Naive B cell (primary cell): ENCODE measurements at regions not wholly inside any gene's neighbourhood (a gene's known extent, or its start where the extent isn't known, plus 50 kb on each side); places are given as distances from the start of the nearest gene placed in this dataset.
"Not testable (repeated sequence)": the region's sequence is repeated elsewhere in the genome, so short reads cannot be mapped to it uniquely, and the experiment has no call there.

Experiments
- ATAC-seq, 2 donors: fragments of 150-1000 bp; cut with Tn5 transposase; 2 replicates each; pipeline ENCODE4 v1.10.0; 2021; ENCODE audit warnings: low read depth in 2 of 2, mild to moderate bottlenecking in 2 of 2, moderate library complexity in 2 of 2
- DNase-seq: peaks from one replicate; pipeline ENCODE4 v3.0.0; 2022
- H3K27ac Mint-ChIP-seq, 6 donors: one replicate each; pipeline ENCODE4 v1.8.0; 2020 to 2022; ENCODE audit warnings: mild to moderate bottlenecking in 6 of 6, mixed read lengths in 6 of 6, moderate library complexity in 5 of 6, inconsistent platforms in 2 of 6
- H3K27me3 Mint-ChIP-seq, 3 donors: one replicate each; pipeline ENCODE4 v1.8.0; 2021 to 2022; ENCODE audit warnings: mixed read lengths in 3 of 3, mild to moderate bottlenecking in 1 of 3
- H3K36me3 Mint-ChIP-seq, 2 donors: one replicate each; pipeline ENCODE4 v1.8.0; 2020 to 2022; ENCODE audit warnings: mixed read lengths in 2 of 2, inconsistent platforms in 1 of 2, mild to moderate bottlenecking in 1 of 2
- H3K4me1 Mint-ChIP-seq, 3 donors: one replicate each; pipeline ENCODE4 v1.8.0; 2020 to 2022; ENCODE audit warnings: mixed read lengths in 3 of 3, inconsistent platforms in 1 of 3, mild to moderate bottlenecking in 1 of 3, moderate library complexity in 1 of 3
- H3K4me3 Mint-ChIP-seq, 8 donors: one replicate each; pipeline ENCODE4 v1.8.0; 2020 to 2022; ENCODE audit warnings: mild to moderate bottlenecking in 8 of 8, mixed read lengths in 8 of 8, moderate library complexity in 8 of 8, inconsistent platforms in 2 of 8
- H3K9me3 Mint-ChIP-seq, 7 donors: one replicate each; pipeline ENCODE4 v1.8.0; 2020 to 2022; ENCODE audit warnings: mixed read lengths in 7 of 7, mild to moderate bottlenecking in 5 of 7, inconsistent platforms in 2 of 7, moderate library complexity in 1 of 7

DNA sequence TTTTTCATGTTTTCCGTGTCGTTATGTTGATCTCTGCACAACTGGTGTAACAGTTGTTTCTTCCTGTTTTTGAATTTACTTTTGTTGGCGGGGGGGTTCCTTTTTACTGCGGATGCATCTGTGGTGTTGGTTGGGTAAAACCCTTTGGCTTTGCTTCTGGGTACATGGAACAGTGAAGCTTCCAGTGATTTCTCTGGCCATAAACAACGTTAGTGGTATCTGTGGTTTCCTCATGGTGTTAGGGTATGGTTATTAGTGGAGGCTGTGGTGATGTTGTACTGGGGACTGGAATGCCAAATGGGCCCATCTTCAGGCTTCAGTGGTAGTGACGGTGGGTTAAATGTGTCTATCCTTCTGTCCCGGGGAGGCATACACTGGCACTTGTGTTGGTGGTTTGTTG is 285.4 kb upstream of the ZNF804A start:
- DNase-seq: no peak
- no peak overlapping the region for H3K4me3 Mint-ChIP-seq
- no peaks in the 10 kb centered on the region for H3K36me3 Mint-ChIP-seq
- ATAC-seq: no peak
- no peaks in the 10 kb centered on the region for H3K27me3 Mint-ChIP-seq
- H3K27ac Mint-ChIP-seq: no peak overlapping the region
- H3K4me1 Mint-ChIP-seq: no peaks in the 10 kb centered on the region
- peaks cover 0 to 3% (median 0%) of the 10 kb centered on the region in 7 donors for H3K9me3 Mint-ChIP-seq

GRCh38 chr2:184314829-184315228 is 283.5 kb upstream of the ZNF804A start:
- Mint-ChIP-seq H3K4me3 (no peak overlapping the region), H3K4me1 (no peaks in the 10 kb centered on the region), H3K27ac (no peak overlapping the region), H3K27me3 (no peaks in the 10 kb centered on the region), H3K9me3 (peaks cover 0 to 3% (median 0%) of the 10 kb centered on the region in 7 donors), H3K36me3 (no peaks in the 10 kb centered on the region)
- DNase-seq (no peak), ATAC-seq (no peak)

GRCh38 chr2:184316921-184317320 is 281.4 kb upstream of the ZNF804A start:
- H3K27me3 Mint-ChIP-seq: no peaks in the 10 kb centered on the region
- H3K4me3 Mint-ChIP-seq: no peak overlapping the region
- H3K4me1 Mint-ChIP-seq: no peaks in the 10 kb centered on the region

GRCh38 chr2:184322615-184323014 is 275.7 kb upstream of the ZNF804A start:
- Mint-ChIP-seq H3K4me3 (no peak overlapping the region), H3K4me1 (no peaks in the 10 kb centered on the region)
- no peak for ATAC-seq

More at GRCh38 chr2:184316921-184317320, 281.4 kb upstream of the ZNF804A start:
- DNase-seq (no peak), ATAC-seq (no peak)
- no peak overlapping the region for H3K27ac Mint-ChIP-seq
- H3K36me3 Mint-ChIP-seq: no peaks in the 10 kb centered on the region
- H3K9me3 Mint-ChIP-seq: peaks cover 0 to 7% (median 0%) of the 10 kb centered on the region in 7 donors

GRCh38 chr2:184326066-184326465 is 272.3 kb upstream of the ZNF804A start:
- H3K27ac Mint-ChIP-seq: no peak overlapping the region
- no peaks in the 10 kb centered on the region for H3K27me3 Mint-ChIP-seq
- H3K36me3 Mint-ChIP-seq: no peaks in the 10 kb centered on the region
- H3K4me3 Mint-ChIP-seq: no peak overlapping the region
- ATAC-seq: no peak
- H3K4me1 Mint-ChIP-seq: no peaks in the 10 kb centered on the region
- DNase-seq: no peak
- H3K9me3 Mint-ChIP-seq: peaks cover 0 to 5% (median 2%) of the 10 kb centered on the region in 7 donors

More at GRCh38 chr2:184322615-184323014, 275.7 kb upstream of the ZNF804A start:
- Mint-ChIP-seq H3K27ac (no peak overlapping the region), H3K36me3 (no peaks in the 10 kb centered on the region), H3K27me3 (no peaks in the 10 kb centered on the region), H3K9me3 (peaks cover 0 to 8% (median 1%) of the 10 kb centered on the region in 7 donors)
- no peak for DNase-seq

DNA sequence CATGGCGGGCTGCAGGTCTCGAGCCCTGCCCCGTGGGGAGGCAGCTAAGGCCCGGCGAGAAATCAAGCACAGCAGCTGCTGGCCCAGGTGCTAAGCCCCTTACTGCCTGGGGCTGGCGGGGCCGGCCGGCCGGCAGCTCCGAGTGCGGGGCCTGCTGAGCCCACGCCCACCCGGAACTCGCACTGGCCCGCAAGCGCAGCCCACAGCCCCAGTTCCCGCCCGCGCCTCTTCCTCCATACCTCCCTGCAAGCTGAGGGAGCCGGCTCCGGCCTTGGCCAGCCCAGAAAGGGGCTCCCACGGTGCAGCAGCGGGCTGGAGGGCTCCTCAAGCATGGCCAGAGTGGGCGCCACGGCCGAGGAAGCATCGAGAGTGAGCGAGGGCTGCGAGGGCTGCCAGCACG is 270.5 kb upstream of the ZNF804A start:
- not testable (repeated sequence) for H3K27ac Mint-ChIP-seq, H3K36me3 Mint-ChIP-seq, H3K9me3 Mint-ChIP-seq, ATAC-seq, H3K4me1 Mint-ChIP-seq, H3K27me3 Mint-ChIP-seq, DNase-seq, H3K4me3 Mint-ChIP-seq

- not testable (repeated sequence) for H3K27me3 Mint-ChIP-seq, DNase-seq, H3K4me1 Mint-ChIP-seq, ATAC-seq, H3K27ac Mint-ChIP-seq, H3K36me3 Mint-ChIP-seq, H3K9me3 Mint-ChIP-seq, H3K4me3 Mint-ChIP-seq
Measured at GRCh38 chr2:184330561-184330960, 267.8 kb upstream of the ZNF804A start.

- DNase-seq (no peak), ATAC-seq (no peak)
- no peaks in the 10 kb centered on the region for H3K4me1 Mint-ChIP-seq
- no peaks in the 10 kb centered on the region for H3K36me3 Mint-ChIP-seq
- H3K27me3 Mint-ChIP-seq: no peaks in the 10 kb centered on the region
- H3K4me3 Mint-ChIP-seq: no peak overlapping the region
- H3K9me3 Mint-ChIP-seq: peaks cover 0 to 2% (median 0%) of the 10 kb centered on the region in 7 donors
- no peak overlapping the region for H3K27ac Mint-ChIP-seq
Measured at GRCh38 chr2:184336688-184337087, 261.6 kb upstream of the ZNF804A start.

DNA sequence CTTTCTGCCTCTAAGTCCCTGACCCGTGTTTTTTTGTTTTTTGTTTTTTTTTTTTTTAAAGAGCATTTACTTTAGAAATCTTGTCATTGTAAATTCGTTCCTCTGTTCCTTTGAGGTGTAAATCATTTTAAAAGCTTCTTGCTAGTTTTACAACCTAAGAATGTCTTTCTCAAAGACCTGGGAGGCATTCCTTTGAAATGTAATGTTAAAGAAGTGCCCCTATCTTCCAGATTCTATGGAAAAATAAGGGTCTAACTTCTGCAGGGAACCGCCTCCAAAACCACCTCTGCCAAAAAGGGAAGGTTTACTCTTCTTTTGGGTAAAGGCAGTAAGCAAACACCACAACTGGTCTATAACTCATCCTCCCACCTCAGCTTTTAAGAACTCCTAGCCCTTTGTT is 259.6 kb upstream of the ZNF804A start:
- Mint-ChIP-seq H3K4me3 (no peak overlapping the region), H3K9me3 (peaks cover 0 to 3% (median 0%) of the 10 kb centered on the region in 7 donors), H3K36me3 (no peaks in the 10 kb centered on the region), H3K27ac (no peak overlapping the region), H3K4me1 (no peaks in the 10 kb centered on the region), H3K27me3 (no peaks in the 10 kb centered on the region)
- ATAC-seq (no peak), DNase-seq (no peak)

- no peak for DNase-seq
- Mint-ChIP-seq H3K27me3 (no peaks in the 10 kb centered on the region), H3K4me3 (no peak overlapping the region), H3K36me3 (no peaks in the 10 kb centered on the region), H3K4me1 (no peaks in the 10 kb centered on the region), H3K27ac (no peak overlapping the region), H3K9me3 (peaks cover 0 to 4% (median 0%) of the 10 kb centered on the region in 7 donors)
- no peak for ATAC-seq
Measured at GRCh38 chr2:184339966-184340365, 258.4 kb upstream of the ZNF804A start.

DNA sequence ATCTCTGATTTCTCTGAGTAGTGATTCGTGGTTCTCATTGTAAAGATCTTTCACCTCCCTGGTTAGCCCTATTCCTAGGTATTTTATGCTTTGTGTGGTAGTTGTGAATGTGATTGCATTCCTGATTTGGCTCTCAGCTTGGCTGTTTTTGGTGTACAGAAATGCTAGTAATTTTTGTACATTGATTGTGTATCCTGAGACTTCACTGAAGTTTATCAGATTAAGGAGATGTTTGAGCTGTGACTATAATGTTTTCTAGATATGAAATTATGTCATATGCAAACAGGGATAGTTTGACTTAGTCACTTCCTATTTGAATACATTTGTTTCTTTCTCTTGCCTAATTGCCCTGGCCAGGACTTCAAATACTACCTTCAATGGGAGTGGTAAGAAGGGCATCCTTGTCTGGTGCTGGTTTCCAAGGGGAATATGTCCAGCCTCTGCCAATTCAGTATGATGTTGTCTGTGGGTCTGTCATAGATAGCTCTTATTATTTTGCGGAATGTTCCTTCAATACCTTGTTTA is 251.9 kb upstream of the ZNF804A start:
- DNase-seq: no peak
- Mint-ChIP-seq H3K27me3 (no peaks in the 10 kb centered on the region), H3K4me1 (no peaks in the 10 kb centered on the region), H3K36me3 (no peaks in the 10 kb centered on the region), H3K27ac (no peak overlapping the region), H3K4me3 (no peak overlapping the region), H3K9me3 (peaks cover 0 to 24% (median 5%) of the 10 kb centered on the region in 7 donors)
- no peak for ATAC-seq

DNA sequence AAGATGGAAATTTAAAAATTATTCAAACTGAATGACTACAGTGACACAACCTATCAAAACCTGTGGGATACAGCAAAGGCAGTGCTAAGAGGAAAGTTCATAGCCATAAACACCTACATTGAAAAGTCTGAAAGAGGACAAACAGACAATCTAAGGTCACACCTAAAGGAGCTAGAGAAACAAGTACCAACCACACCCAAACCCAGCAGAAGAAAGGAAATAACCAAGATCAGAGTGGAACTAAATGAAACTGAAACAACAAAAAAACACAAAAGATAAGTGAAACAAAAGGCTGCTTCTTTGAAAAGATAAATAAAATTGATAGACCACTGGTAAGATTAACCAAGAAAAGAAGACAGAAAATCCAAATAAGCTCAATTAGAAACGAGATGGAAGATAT is 247.2 kb upstream of the ZNF804A start:
- Mint-ChIP-seq H3K27me3 (no peaks in the 10 kb centered on the region), H3K4me3 (no peak overlapping the region), H3K9me3 (peaks cover 0 to 16% (median 5%) of the 10 kb centered on the region in 7 donors), H3K4me1 (no peaks in the 10 kb centered on the region), H3K36me3 (no peaks in the 10 kb centered on the region), H3K27ac (no peak overlapping the region)
- ATAC-seq: no peak
- DNase-seq: no peak

DNA sequence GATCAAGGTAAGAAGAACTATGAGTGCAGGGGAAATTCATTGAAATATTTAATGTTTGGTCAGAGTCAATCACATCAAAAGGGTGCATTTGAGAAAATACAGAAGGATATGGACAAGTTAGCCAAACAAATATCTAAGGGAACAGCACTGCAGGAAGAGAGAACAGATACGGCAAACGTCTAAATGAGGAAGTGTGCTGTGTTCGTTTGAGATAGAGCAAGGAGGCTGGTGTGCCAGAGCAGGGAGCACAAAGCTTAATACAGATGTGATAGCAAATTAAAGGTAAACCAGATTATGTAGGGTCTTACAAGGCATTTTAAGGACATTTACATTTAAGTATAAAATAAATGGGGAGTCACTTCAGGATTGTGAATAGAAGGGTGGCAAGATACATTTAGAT is 241.3 kb upstream of the ZNF804A start:
- no peak overlapping the region for H3K27ac Mint-ChIP-seq
- no peak for ATAC-seq
- H3K4me3 Mint-ChIP-seq: no peak overlapping the region

DNA sequence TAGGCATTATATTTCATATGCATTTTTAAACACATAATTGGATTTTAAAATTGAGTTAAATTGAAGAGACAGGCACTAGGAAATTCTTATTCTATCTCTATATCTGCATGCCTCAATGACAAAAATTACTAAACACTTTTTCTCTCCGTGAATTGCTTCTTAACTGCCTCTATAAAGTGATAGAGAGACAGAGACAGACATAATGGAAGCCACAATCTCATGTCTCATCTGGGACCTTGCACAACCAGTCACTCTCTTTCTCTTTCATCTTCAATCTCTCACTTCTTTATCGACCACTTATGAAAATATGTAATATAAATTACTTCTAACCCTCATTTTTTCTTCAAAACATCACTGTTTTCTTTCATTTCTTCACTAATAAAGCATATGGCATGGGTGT is 238.9 kb upstream of the ZNF804A start:
- Mint-ChIP-seq H3K36me3 (no peaks in the 10 kb centered on the region), H3K27ac (no peak overlapping the region)
- ATAC-seq: no peak

More for the DNA sequence above, 241.3 kb upstream of the ZNF804A start:
- Mint-ChIP-seq H3K36me3 (no peaks in the 10 kb centered on the region), H3K9me3 (peaks cover 0 to 4% (median 0%) of the 10 kb centered on the region in 7 donors), H3K4me1 (no peaks in the 10 kb centered on the region), H3K27me3 (no peaks in the 10 kb centered on the region)
- DNase-seq: no peak

DNA sequence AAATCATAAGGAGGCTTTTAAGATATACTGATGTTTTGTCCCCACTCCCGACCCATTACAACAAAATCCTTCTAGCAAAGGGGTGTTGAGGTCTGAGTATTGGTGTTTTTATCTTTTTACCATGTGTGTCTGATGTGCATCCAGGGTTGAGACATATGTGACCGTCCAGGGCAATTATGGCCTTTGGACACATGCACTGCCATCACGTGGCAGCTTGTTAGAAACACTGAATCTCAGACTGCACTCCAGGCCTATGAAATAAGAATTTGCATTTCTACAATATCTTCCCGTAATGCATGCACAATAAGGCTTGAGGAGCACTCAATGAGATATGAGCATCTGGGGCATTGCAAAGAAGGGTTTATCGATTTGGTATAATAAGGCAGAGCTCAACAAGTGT is 235.1 kb upstream of the ZNF804A start:
- H3K36me3 Mint-ChIP-seq: no peaks in the 10 kb centered on the region
- H3K4me1 Mint-ChIP-seq: no peaks in the 10 kb centered on the region
- H3K27me3 Mint-ChIP-seq: no peaks in the 10 kb centered on the region
- H3K4me3 Mint-ChIP-seq: no peak overlapping the region
- no peak for ATAC-seq
- peaks cover 0 to 3% (median 0%) of the 10 kb centered on the region in 7 donors for H3K9me3 Mint-ChIP-seq
- no peak overlapping the region for H3K27ac Mint-ChIP-seq
- DNase-seq: no peak

More for the DNA sequence above, 238.9 kb upstream of the ZNF804A start:
- Mint-ChIP-seq H3K4me1 (no peaks in the 10 kb centered on the region), H3K4me3 (no peak overlapping the region), H3K9me3 (peaks cover 0 to 6% (median 0%) of the 10 kb centered on the region in 7 donors), H3K27me3 (no peaks in the 10 kb centered on the region)
- DNase-seq: no peak
